C4-2B (cell line): ENCODE measurements at regions not wholly inside any gene's neighbourhood (a gene's known extent, or its start where the extent isn't known, plus 50 kb on each side); places are given as distances from the start of the nearest gene placed in this dataset.

ENCODE experiments used
- H3K27ac ChIP-seq: fragments of 450-650 bp; 2 replicates; pipeline ENCODE4 v1.5.1; 2017
- CTCF ChIP-seq: fragments of 450-650 bp; conservative IDR thresholded peaks from 2 replicates; pipeline ENCODE4 v1.5.1; 2017; ENCODE audit warnings: mild to moderate bottlenecking
- ZFX ChIP-seq: fragments of 450-650 bp; IDR thresholded peaks from 2 replicates; pipeline ENCODE4 v1.6.1; 2017

- TF ChIP-seq ZFX (no peak), CTCF (no peak)
- no peak overlapping the region for H3K27ac ChIP-seq
These were observed 176.0 kb upstream of the AKR1E2 start for GRCh38 chr10:4649886-4650508.

DNA sequence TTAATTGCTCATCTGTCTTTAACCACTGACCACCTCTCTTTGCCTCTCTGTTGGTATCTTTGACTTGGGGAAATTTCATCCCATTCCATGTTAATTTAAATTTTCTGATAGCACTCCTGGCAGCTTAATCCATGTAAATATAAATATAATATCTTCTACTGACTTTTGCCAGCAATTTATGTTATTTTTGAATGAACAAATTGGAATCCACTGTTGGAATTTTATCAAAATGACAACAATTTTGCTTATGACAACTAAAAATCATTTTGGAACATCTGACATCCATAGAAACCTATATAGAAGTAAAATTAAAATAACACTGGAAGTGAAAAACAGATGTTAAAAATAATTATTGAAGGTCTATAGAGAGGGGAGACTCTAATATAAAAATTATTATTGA, 176.5 kb upstream of the AKR1E2 start:
- no peak for TF ChIP-seq ZFX
- no peak for TF ChIP-seq CTCF
- no peak overlapping the region for H3K27ac ChIP-seq

GRCh38 chr10:4648999-4649398, 177.0 kb upstream of the AKR1E2 start:
- H3K27ac ChIP-seq = no peak overlapping the region
- TF ChIP-seq CTCF (no peak), ZFX (no peak)

DNA sequence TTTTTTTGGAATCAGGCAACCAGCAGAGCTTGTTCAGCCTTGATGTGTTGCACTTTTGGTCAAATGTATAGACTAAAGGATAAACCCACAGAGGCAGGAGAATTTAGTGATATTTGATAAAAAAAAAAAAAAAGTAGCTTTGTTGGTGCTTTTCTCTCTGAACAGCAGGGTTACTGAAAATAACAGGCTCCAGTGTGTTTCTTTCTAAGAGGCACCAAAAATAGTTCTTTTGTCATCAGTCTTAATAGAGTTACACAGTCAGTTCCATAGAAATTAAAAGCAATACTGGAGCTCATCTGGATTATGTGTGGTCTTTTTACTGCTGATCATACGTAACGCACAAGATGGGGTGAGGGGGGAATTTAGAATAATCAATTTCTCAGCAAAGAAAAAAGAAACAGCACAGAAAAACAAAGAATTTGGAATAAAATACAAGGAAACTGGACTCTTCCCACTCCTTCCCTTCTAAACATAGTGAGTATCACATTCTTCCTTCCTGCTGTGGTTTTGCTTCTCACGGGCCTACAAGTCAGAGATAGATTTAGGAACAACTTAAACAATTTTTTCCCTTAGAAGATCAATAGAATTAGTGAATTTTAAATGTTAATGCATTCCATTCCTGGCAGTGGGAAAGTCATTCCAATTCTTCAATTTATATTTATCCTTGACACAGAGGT, 178.8 kb upstream of the AKR1E2 start:
- H3K27ac ChIP-seq = no peak overlapping the region
- TF ChIP-seq CTCF (no peak), ZFX (no peak)

DNA sequence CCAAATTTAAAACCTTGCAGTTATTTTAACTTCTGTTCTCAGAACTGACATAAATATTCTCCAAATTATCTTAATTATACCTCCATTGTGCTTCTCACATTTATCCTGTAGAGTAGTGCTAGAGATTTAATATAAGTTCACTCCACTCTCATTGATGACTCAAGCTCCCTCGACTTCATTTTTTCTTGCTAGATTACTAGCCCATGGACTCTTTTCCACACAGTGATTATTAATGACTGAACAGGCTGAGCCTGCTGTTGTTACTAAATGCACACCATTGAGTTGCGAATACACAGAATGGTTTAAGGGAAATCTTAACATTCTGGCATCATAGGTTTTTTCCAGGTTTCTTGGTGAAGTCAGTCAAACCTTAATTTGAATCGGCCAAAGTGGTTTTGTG, 179.5 kb upstream of the AKR1E2 start:
- H3K27ac ChIP-seq = no peak overlapping the region
- TF ChIP-seq CTCF (no peak), ZFX (no peak)

DNA sequence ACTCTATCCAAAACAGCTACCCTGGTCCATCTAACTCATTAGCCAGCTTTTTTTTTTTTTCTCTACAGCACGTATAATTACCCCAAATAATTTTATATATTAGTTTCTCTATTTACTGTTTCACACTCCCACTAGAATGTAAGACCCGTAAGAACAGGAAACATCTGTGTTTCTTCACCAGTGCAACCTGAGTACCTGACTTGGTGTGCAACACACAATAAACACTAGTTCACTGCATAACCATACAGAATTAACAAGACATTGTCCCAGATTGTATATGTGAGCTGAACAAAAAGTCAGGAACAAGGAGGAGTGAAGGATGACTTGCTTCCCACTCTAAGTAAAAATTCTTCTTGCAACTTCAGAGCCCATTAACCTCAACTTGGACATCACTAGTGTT, 180.2 kb upstream of the AKR1E2 start:
- H3K27ac ChIP-seq = no peak overlapping the region
- TF ChIP-seq CTCF = no peak
- no peak for TF ChIP-seq ZFX

GRCh38 chr10:4643471-4643870, 182.5 kb upstream of the AKR1E2 start:
- TF ChIP-seq ZFX (no peak), CTCF (no peak)
- H3K27ac ChIP-seq = no peak overlapping the region
